22Rv1 (cell line): ENCODE measurements at regions not wholly inside any gene's neighbourhood (a gene's known extent, or its start where the extent isn't known, plus 50 kb on each side); places are given as distances from the start of the nearest gene placed in this dataset.
"Not testable (repeated sequence)": the region's sequence is repeated elsewhere in the genome, so short reads cannot be mapped to it uniquely, and the experiment has no call there.

Source experiments
- CTCF ChIP-seq: fragments of 450-650 bp; IDR thresholded peaks from 2 replicates; pipeline ENCODE4 v1.5.1; 2017; ENCODE audit warnings: mild to moderate bottlenecking
- ZFX ChIP-seq: fragments of 450-650 bp; IDR thresholded peaks from 2 replicates; pipeline ENCODE4 v1.6.1; 2017; ENCODE audit warnings: antibody characterized with exemption, borderline replicate concordance

- TF ChIP-seq CTCF: peak; percentile 91
- TF ChIP-seq ZFX: not testable (repeated sequence)
Measured at GRCh38 chr1:148371551-148371994, 111.5 kb downstream of the PPIAL4G start.
